HG03354 (cell line): ENCODE measurements at regions not wholly inside any gene's neighbourhood (a gene's known extent, or its start where the extent isn't known, plus 50 kb on each side); places are given as distances from the start of the nearest gene placed in this dataset.

Source experiments
- ATAC-seq: cut with Tn5 transposase; IDR thresholded peaks from one replicate; pipeline ENCODE4 v1.9.1; 2021; ENCODE audit warnings: mild to moderate bottlenecking; ENCODE audit not compliant: unreplicated experiment, poor library complexity, severe bottlenecking

- no peak for ATAC-seq
Observed at GRCh38 chr16:72427051-72427782, 255.3 kb upstream of the PMFBP1 start.

- ATAC-seq = no peak
Observed at GRCh38 chr16:72426386-72426785, 254.4 kb upstream of the PMFBP1 start.

- no peak for ATAC-seq
Observed at GRCh38 chr16:72425571-72426341, 253.8 kb upstream of the PMFBP1 start.

- no peak for ATAC-seq
Observed at GRCh38 chr16:72424757-72425156, 252.8 kb upstream of the PMFBP1 start.

GRCh38 chr16:72422308-72422897, 250.4 kb upstream of the PMFBP1 start:
- no peak for ATAC-seq

- ATAC-seq = no peak
Observed at GRCh38 chr16:72419638-72420037, 247.7 kb upstream of the PMFBP1 start.

GRCh38 chr16:72415379-72415778, 243.4 kb upstream of the PMFBP1 start:
- ATAC-seq = no peak

- ATAC-seq = no peak
Observed at GRCh38 chr16:72410492-72410891, 238.5 kb upstream of the PMFBP1 start.

GRCh38 chr16:72409423-72409822, 237.5 kb upstream of the PMFBP1 start:
- ATAC-seq = no peak

- no peak for ATAC-seq
Observed at GRCh38 chr16:72406390-72406789, 234.4 kb upstream of the PMFBP1 start.

- ATAC-seq = no peak
Observed at GRCh38 chr16:72404299-72404698, 232.3 kb upstream of the PMFBP1 start.

- ATAC-seq = no peak
Observed at GRCh38 chr16:72401084-72401361, 229.1 kb upstream of the PMFBP1 start.

GRCh38 chr16:72400257-72401083, 228.5 kb upstream of the PMFBP1 start:
- peak; percentile 84 for ATAC-seq

GRCh38 chr16:72399811-72400210, 227.9 kb upstream of the PMFBP1 start:
- no peak for ATAC-seq

- ATAC-seq = no peak
Observed at GRCh38 chr16:72397876-72398275, 225.9 kb upstream of the PMFBP1 start.

- no peak for ATAC-seq
Observed at GRCh38 chr16:72394526-72394925, 222.6 kb upstream of the PMFBP1 start.

GRCh38 chr16:72389791-72390190, 217.8 kb upstream of the PMFBP1 start:
- ATAC-seq = no peak

- no peak for ATAC-seq
Observed at GRCh38 chr16:72388007-72388406, 216.1 kb upstream of the PMFBP1 start.

- ATAC-seq = no peak
Observed at GRCh38 chr16:72384651-72385050, 212.7 kb upstream of the PMFBP1 start.

GRCh38 chr16:72380283-72380682, 208.3 kb upstream of the PMFBP1 start:
- ATAC-seq = no peak
